H1 (cell line): ENCODE measurements at regions not wholly inside any gene's neighbourhood (a gene's known extent, or its start where the extent isn't known, plus 50 kb on each side); places are given as distances from the start of the nearest gene placed in this dataset.

Experiments
- BRCA1 ChIP-seq: IDR thresholded peaks from 2 replicates; pipeline ENCODE4 v1.6.1; 2012; ENCODE audit warnings: low read depth, low read length, improper control_type of control experiment
- KDM1A ChIP-seq: fragments of 200-600, 300-600 bp; sonication (generic); IDR thresholded peaks from 2 replicates; pipeline ENCODE4 v1.7.1; 2016; ENCODE audit warnings: mild to moderate bottlenecking, low read length, borderline replicate concordance
- KDM5A ChIP-seq: fragments of 200-600 bp; IDR thresholded peaks from 2 replicates; pipeline ENCODE4 v1.7.1; 2012; ENCODE audit warnings: mild to moderate bottlenecking, low read length, inconsistent platforms, mixed read lengths
- POU5F1 ChIP-seq: IDR thresholded peaks from 2 replicates; pipeline ENCODE4 v1.6.1; 2011; ENCODE audit warnings: low read depth, mild to moderate bottlenecking, low read length, moderate library complexity
- TAF7 ChIP-seq: optimal IDR thresholded peaks from 2 replicates; pipeline ENCODE3; 2011; ENCODE audit warnings: low read depth, mild to moderate bottlenecking, inconsistent platforms, low read length, moderate library complexity, borderline replicate concordance
- TF ChIP-seq, protein P1 (sequence below): fragments of 300-600 bp; sonication (generic); IDR thresholded peaks from 2 replicates; pipeline ENCODE4 v1.7.1; 2012; ENCODE audit warnings: low read length, moderate library complexity, mild to moderate bottlenecking, inconsistent platforms; ENCODE audit not compliant: insufficient replicate concordance
- TF ChIP-seq, protein P2 (sequence below): IDR thresholded peaks from 2 replicates; pipeline ENCODE4 v1.6.1; 2011; ENCODE audit warnings: low read length, improper control_type of control experiment
- TF ChIP-seq, protein P3 (sequence below): IDR thresholded peaks from 2 replicates; pipeline ENCODE4 v1.6.1; 2012; ENCODE audit warnings: inconsistent platforms

- TF ChIP-seq, protein P1, sequence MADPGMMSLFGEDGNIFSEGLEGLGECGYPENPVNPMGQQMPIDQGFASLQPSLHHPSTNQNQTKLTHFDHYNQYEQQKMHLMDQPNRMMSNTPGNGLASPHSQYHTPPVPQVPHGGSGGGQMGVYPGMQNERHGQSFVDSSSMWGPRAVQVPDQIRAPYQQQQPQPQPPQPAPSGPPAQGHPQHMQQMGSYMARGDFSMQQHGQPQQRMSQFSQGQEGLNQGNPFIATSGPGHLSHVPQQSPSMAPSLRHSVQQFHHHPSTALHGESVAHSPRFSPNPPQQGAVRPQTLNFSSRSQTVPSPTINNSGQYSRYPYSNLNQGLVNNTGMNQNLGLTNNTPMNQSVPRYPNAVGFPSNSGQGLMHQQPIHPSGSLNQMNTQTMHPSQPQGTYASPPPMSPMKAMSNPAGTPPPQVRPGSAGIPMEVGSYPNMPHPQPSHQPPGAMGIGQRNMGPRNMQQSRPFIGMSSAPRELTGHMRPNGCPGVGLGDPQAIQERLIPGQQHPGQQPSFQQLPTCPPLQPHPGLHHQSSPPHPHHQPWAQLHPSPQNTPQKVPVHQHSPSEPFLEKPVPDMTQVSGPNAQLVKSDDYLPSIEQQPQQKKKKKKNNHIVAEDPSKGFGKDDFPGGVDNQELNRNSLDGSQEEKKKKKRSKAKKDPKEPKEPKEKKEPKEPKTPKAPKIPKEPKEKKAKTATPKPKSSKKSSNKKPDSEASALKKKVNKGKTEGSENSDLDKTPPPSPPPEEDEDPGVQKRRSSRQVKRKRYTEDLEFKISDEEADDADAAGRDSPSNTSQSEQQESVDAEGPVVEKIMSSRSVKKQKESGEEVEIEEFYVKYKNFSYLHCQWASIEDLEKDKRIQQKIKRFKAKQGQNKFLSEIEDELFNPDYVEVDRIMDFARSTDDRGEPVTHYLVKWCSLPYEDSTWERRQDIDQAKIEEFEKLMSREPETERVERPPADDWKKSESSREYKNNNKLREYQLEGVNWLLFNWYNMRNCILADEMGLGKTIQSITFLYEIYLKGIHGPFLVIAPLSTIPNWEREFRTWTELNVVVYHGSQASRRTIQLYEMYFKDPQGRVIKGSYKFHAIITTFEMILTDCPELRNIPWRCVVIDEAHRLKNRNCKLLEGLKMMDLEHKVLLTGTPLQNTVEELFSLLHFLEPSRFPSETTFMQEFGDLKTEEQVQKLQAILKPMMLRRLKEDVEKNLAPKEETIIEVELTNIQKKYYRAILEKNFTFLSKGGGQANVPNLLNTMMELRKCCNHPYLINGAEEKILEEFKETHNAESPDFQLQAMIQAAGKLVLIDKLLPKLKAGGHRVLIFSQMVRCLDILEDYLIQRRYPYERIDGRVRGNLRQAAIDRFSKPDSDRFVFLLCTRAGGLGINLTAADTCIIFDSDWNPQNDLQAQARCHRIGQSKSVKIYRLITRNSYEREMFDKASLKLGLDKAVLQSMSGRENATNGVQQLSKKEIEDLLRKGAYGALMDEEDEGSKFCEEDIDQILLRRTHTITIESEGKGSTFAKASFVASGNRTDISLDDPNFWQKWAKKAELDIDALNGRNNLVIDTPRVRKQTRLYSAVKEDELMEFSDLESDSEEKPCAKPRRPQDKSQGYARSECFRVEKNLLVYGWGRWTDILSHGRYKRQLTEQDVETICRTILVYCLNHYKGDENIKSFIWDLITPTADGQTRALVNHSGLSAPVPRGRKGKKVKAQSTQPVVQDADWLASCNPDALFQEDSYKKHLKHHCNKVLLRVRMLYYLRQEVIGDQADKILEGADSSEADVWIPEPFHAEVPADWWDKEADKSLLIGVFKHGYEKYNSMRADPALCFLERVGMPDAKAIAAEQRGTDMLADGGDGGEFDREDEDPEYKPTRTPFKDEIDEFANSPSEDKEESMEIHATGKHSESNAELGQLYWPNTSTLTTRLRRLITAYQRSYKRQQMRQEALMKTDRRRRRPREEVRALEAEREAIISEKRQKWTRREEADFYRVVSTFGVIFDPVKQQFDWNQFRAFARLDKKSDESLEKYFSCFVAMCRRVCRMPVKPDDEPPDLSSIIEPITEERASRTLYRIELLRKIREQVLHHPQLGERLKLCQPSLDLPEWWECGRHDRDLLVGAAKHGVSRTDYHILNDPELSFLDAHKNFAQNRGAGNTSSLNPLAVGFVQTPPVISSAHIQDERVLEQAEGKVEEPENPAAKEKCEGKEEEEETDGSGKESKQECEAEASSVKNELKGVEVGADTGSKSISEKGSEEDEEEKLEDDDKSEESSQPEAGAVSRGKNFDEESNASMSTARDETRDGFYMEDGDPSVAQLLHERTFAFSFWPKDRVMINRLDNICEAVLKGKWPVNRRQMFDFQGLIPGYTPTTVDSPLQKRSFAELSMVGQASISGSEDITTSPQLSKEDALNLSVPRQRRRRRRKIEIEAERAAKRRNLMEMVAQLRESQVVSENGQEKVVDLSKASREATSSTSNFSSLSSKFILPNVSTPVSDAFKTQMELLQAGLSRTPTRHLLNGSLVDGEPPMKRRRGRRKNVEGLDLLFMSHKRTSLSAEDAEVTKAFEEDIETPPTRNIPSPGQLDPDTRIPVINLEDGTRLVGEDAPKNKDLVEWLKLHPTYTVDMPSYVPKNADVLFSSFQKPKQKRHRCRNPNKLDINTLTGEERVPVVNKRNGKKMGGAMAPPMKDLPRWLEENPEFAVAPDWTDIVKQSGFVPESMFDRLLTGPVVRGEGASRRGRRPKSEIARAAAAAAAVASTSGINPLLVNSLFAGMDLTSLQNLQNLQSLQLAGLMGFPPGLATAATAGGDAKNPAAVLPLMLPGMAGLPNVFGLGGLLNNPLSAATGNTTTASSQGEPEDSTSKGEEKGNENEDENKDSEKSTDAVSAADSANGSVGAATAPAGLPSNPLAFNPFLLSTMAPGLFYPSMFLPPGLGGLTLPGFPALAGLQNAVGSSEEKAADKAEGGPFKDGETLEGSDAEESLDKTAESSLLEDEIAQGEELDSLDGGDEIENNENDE = no peak
- TF ChIP-seq KDM5A (no peak), KDM1A (no peak), TAF7 (no peak), POU5F1 (no peak), BRCA1 (no peak)
- TF ChIP-seq, protein P2, sequence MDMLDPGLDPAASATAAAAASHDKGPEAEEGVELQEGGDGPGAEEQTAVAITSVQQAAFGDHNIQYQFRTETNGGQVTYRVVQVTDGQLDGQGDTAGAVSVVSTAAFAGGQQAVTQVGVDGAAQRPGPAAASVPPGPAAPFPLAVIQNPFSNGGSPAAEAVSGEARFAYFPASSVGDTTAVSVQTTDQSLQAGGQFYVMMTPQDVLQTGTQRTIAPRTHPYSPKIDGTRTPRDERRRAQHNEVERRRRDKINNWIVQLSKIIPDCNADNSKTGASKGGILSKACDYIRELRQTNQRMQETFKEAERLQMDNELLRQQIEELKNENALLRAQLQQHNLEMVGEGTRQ = no peak
- TF ChIP-seq, protein P3, sequence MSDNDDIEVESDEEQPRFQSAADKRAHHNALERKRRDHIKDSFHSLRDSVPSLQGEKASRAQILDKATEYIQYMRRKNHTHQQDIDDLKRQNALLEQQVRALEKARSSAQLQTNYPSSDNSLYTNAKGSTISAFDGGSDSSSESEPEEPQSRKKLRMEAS = no peak
Measured at GRCh38 chr9:135184181-135185053, 96.9 kb downstream of the OLFM1 start (continued).
